ENCODE measurements at regions not wholly inside any gene's neighbourhood (a gene's known extent, or its start where the extent isn't known, plus 50 kb on each side); places are given as distances from the start of the nearest gene placed in this dataset.

GRCh38 chr2:8399731-8400130 is 282.1 kb upstream of the ID2 start:
- Mint-ChIP-seq H3K4me1 (ENCODE audit: low read depth) (no peaks in the 10 kb centered on the region), H3K36me3 (ENCODE audit: low read depth) (no peaks in the 10 kb centered on the region), H3K27ac (no peak overlapping the region), H3K27me3 (peaks cover 2% of the 10 kb centered on the region), H3K4me3 (no peak overlapping the region), H3K9me3 (peaks cover 3% of the 10 kb centered on the region)
- no peak for ATAC-seq
- CTCF ChIA-PET: no interaction called here
- no peak for TF ChIP-seq CTCF (IDR thresholded peaks at IDR 0.05)
- intact Hi-C loops (cut with micrococcal nuclease): no loop called here
- no peak for DNase-seq
- POLR2A ChIA-PET: no interaction called here

- intact Hi-C loops (cut with micrococcal nuclease): no loop called here
- TF ChIP-seq CTCF (IDR thresholded peaks at IDR 0.05): no peak
- Mint-ChIP-seq H3K4me3 (no peak overlapping the region), H3K9me3 (peaks cover 3% of the 10 kb centered on the region), H3K4me1 (ENCODE audit: low read depth) (no peaks in the 10 kb centered on the region), H3K36me3 (ENCODE audit: low read depth) (no peaks in the 10 kb centered on the region), H3K27me3 (peaks cover under 1% of the 10 kb centered on the region), H3K27ac (no peak overlapping the region)
- ChIA-PET CTCF (no interaction called here), POLR2A (no interaction called here)
- no peak for DNase-seq
- ATAC-seq: no peak
These were observed 281.7 kb upstream of the ID2 start for GRCh38 chr2:8400196-8400595.

- ChIA-PET CTCF (no interaction called here), POLR2A (no interaction called here)
- DNase-seq: no peak
- intact Hi-C loops (cut with micrococcal nuclease): no loop called here
- Mint-ChIP-seq H3K4me1 (ENCODE audit: low read depth) (no peaks in the 10 kb centered on the region), H3K4me3 (no peak overlapping the region), H3K27ac (no peak overlapping the region), H3K36me3 (ENCODE audit: low read depth) (no peaks in the 10 kb centered on the region), H3K27me3 (no peaks in the 10 kb centered on the region), H3K9me3 (peaks cover 3% of the 10 kb centered on the region)
- no peak for TF ChIP-seq CTCF (IDR thresholded peaks at IDR 0.05)
- no peak for ATAC-seq
These were observed 279.6 kb upstream of the ID2 start for GRCh38 chr2:8402222-8402621.

GRCh38 chr2:8403876-8404275 is 278.0 kb upstream of the ID2 start:
- no peak for ATAC-seq
- no peaks in the 10 kb centered on the region for H3K9me3 Mint-ChIP-seq
- ChIA-PET CTCF (no interaction called here), POLR2A (no interaction called here)
- H3K36me3 Mint-ChIP-seq (ENCODE audit: low read depth): no peaks in the 10 kb centered on the region
- intact Hi-C loops (cut with micrococcal nuclease): no loop called here
- H3K27ac Mint-ChIP-seq: no peak overlapping the region
- H3K4me3 Mint-ChIP-seq: no peak overlapping the region
- no peak for TF ChIP-seq CTCF (IDR thresholded peaks at IDR 0.05)
- peaks cover 12% of the 10 kb centered on the region for H3K4me1 Mint-ChIP-seq (ENCODE audit: low read depth)
- no peak for DNase-seq
- no peaks in the 10 kb centered on the region for H3K27me3 Mint-ChIP-seq

GRCh38 chr2:8405334-8405733 is 276.5 kb upstream of the ID2 start:
- Mint-ChIP-seq H3K9me3 (no peaks in the 10 kb centered on the region), H3K4me3 (no peak overlapping the region), H3K27ac (no peak overlapping the region), H3K27me3 (peaks cover 1% of the 10 kb centered on the region), H3K4me1 (ENCODE audit: low read depth) (peaks cover 22% of the 10 kb centered on the region), H3K36me3 (ENCODE audit: low read depth) (no peaks in the 10 kb centered on the region)
- no peak for ATAC-seq
- CTCF ChIA-PET: interaction anchor here (1.5 kb wide), 1 partner anchor 279 kb away, joined by 4 read pairs; no protein-coding TSS in a partner anchor
- intact Hi-C loops (cut with micrococcal nuclease): loop anchor here (5.0 kb wide), 1 partner anchor 72 kb away; no protein-coding TSS in a partner anchor
- POLR2A ChIA-PET: interaction anchor here (0.9 to 1.1 kb wide), 2 partner anchors 138 to 279 kb away, joined by 3 read pairs; no protein-coding TSS in a partner anchor
- no peak for TF ChIP-seq CTCF (IDR thresholded peaks at IDR 0.05)
- no peak for DNase-seq
